GM19467 (cell line): ENCODE measurements at regions not wholly inside any gene's neighbourhood (a gene's known extent, or its start where the extent isn't known, plus 50 kb on each side); places are given as distances from the start of the nearest gene placed in this dataset.

Experiments used
- ATAC-seq: cut with Tn5 transposase; IDR thresholded peaks from one replicate; pipeline ENCODE4 v1.9.1; 2021; ENCODE audit warnings: mild to moderate bottlenecking, moderate library complexity; ENCODE audit not compliant: unreplicated experiment

GRCh38 chr10:21265622-21266021 lies 259.9 kb downstream of the SKIDA1 start:
- no peak for ATAC-seq

DNA sequence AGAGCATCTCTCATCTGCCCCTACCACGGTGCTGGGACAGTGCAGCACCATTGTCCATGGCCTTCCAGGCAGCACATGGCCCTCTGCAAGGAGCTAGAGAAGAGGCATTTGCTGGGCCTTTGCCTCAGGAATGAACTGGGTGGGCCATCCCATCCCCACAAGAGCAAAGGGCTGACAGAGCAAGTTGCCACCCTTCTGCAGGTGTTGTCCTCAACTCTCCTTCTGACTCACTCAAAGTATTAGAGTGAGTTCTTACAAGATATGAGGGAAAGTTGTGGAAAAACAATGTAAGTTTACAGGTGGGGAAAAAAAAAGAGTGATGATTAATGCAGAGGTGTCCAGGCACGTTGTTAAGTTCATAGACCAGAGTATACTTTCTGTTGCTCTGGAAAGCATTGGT lies 261.2 kb downstream of the SKIDA1 start:
- no peak for ATAC-seq

GRCh38 chr10:21263839-21264238 lies 261.6 kb downstream of the SKIDA1 start:
- no peak for ATAC-seq

GRCh38 chr10:21263263-21263803 lies 262.1 kb downstream of the SKIDA1 start:
- ATAC-seq = no peak

DNA sequence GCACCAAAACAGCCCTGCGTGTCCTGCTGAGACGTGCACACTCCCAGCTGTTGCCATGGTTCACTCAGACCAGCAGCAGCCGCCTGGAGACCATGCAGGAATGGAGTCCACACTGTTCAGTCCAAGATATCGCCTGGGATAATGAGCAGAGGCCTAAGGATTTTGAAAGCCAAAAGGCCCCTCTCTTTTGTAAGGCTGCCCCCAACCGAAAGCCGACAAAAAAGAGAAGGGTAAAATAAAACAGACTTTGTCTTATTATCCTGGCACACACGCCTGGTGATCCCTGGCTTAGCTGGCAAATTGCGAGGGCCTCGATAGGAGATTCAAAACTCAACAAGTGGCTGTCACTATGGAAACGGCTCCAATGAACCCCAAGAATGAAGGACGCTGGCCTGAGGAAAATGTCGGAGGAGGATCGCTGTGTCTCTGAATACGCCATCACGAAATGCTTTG lies 263.6 kb downstream of the SKIDA1 start:
- ATAC-seq = no peak

DNA sequence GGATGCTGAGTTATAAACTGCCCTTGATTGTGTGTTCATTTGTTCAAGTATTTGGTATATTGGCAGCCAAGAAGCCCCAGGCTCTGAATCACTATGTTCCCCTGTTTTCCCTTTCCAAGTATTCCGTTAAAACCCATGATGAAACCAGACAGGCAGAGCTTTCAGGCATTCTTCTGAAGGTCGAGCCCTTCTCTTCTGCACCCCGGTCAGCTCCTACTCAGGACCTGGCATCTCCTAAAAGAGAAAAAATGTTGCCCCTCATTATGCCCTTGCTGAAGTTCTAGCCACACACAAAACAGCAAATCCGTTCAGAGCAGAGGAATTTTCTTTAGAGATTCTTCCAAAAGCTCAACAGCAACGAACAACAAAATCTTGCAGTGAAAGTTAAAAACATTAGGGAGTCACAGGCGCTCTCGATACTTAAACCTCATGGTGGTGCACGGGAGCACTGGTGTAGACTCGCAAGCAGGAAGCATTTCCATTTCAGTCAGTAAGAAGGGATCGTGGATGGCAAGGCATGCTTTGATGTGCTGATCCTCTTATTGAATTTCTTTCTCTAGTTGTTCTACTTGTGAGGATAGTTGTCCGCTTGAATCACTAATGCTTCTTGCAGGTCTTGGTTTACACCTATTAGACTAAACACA lies 264.9 kb downstream of the SKIDA1 start:
- ATAC-seq = no peak

DNA sequence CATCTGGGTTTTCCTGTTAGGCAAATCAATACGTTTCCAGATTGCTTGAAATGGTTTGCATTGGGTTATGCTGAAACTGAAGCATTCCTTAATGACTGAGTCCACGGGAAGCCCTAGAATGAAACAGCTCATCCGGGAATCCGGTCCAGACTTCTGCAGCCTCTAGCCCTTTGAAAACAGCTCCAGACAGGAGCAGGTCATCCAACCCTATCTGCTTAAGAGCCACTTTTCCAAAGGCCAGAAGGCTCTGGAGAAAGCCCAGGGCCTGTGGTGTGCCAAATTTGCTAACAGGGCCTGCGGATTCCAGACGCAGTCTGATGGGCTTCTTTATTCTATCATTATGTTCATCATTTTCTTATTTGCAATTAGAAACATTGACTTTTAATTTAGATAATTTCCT lies 265.4 kb downstream of the SKIDA1 start:
- no peak for ATAC-seq

DNA sequence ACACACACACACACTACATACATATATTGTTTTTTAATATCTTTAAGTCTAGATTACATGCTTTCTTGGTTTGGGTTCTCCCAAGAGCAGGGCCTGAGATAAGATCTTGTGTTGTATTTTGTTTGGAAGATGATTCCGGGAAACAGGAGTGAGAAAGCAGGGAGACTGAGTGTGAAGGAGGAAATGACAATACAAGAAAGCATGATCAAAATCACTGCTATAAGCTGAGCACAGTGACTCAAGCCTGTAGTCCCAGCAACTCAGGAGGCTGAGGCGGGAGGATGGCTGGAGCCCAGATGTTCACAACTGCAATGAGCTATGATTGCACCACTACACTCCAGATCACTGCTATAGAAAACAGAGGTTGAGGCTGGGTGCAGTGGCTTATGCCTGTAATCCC lies 267.6 kb downstream of the SKIDA1 start:
- ATAC-seq = no peak

DNA sequence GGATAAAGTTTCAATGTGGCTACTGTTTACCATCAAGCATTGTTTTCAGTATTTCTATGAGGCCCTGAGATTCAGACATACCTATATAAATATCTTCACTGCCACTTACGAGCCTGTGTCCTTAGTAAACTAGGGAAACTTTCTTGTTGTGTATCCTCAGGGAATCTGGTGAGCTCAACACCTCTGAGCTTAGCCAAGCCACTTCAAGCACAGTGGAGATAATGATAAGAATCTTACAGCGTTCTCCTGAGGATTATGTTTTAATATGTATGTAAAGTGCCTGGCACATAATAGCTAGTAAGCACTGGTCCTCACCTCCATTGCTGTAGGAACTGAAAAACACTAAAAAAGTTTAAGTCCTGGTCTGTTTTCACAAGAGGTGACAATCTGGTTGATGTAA lies 268.3 kb downstream of the SKIDA1 start:
- no peak for ATAC-seq

DNA sequence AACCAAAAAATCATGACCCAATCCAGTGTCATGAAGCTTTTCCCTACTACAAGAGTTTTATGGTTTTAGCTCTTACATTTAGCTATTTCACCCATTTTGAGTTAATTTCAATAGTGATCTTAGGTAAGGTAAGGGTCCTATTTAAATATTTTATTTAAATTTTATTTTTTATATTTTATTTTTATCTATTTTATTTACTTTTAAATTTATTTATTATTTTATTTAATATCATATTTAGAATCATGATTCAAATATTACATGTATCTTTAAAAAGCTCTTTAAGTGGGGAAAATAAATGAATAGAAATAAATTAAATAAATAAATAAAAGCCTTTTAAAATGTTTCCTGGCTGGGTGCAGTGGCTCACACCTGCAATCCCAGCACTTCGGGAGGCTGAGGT lies 276.0 kb downstream of the SKIDA1 start:
- no peak for ATAC-seq

GRCh38 chr10:21247592-21247991 lies 277.9 kb downstream of the SKIDA1 start:
- no peak for ATAC-seq

- no peak for ATAC-seq
These were observed 279.3 kb downstream of the SKIDA1 start for GRCh38 chr10:21246178-21246577.

DNA sequence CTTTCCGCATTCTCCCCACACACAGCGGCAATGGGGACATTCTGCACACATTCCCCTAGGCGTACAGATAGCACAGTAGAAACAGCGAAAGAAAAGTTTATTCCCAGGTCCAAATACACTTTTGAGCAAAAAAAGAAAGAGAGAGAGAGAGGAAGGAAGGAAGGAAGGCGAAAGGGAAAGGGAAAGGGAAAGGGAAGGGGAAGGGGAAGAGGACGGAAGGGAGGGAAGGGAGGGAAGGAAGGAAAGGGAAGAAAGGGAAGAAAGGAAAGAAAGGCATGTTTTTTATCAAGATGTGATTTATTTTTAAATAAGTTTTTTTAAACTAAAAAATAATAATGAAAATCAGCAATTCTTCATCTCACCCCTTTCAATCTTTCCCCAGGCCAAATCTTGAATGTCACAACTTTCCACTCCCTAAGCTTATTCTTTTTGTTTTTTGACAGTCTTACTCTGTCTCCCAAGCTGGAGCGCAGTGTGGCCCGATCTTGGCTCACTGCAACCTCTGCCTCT lies 281.7 kb downstream of the SKIDA1 start:
- no peak for ATAC-seq

- no peak for ATAC-seq
These were observed 282.6 kb downstream of the SKIDA1 start for GRCh38 chr10:21242915-21243314.

GRCh38 chr10:21238717-21239116 lies 286.8 kb downstream of the SKIDA1 start:
- no peak for ATAC-seq

- ATAC-seq = no peak
These were observed 287.4 kb downstream of the SKIDA1 start for GRCh38 chr10:21238044-21238443.

GRCh38 chr10:21234761-21235160 lies 290.7 kb downstream of the SKIDA1 start:
- no peak for ATAC-seq

DNA sequence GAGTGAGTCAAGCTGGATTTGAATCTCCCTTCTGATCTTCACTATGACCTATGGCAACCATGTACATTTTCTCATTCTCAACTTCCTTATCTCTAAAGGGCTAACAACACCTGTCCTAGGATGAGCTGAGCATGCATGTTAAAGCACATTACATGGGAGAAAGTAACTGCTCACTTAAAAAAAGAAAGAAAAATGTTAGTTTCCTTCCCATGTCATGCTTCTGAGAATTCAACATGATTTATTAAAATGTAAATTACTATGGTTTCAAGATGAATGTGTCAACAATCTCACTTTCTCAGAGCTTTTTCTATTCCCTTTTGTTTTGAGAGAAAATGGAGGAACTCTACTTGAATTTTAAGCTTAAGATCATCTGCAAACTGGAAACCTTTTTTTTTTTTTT lies 295.3 kb downstream of the SKIDA1 start:
- no peak for ATAC-seq

DNA sequence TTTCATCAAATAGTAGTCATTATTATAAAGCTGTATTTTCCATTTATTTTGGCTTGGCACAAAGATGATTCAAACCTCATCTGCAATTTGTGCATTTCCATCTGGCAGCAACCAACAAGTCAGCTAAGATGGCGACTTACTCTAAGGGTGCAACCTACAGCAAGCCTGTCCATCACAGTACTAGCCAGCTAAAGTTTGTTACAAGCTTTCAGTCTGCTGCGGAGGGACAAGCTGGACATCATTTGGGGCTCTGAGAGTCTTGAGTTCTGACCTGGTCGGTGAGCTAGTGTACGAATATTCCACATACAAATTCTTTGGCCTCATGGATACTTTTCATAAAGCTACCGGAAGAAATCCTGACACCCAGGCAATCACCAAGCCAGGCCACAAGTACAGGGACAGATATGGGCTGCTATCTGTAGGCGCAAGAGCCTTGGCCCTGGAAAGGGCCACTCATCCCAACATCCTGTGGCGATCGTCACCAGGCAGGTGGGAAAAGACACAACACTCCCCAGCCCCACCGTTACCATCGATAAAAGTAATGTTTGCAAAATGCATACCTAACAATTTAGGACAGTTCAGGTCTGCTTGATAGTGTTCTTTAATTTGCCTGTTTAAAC lies 307.6 kb downstream of the SKIDA1 start:
- ATAC-seq = no peak

DNA sequence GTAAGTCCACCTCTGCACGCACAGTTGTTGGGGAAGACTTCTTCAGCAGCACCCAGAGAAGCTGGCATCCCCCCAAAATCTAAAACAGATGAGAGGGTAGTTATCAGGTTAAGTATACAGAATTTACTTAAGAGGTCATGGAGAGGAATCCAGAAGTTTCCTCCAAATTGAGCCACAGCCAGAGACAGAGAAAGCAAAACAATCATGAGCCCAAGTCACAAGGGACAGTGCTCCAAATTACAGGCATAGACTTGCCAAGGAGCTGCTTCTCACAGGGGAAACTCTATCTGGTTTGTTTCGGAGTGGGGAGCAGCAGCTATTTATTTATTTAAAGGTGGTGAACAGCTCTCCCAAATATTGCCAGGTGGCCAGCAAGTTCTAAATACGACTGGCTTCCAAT lies 308.4 kb downstream of the SKIDA1 start:
- no peak for ATAC-seq

DNA sequence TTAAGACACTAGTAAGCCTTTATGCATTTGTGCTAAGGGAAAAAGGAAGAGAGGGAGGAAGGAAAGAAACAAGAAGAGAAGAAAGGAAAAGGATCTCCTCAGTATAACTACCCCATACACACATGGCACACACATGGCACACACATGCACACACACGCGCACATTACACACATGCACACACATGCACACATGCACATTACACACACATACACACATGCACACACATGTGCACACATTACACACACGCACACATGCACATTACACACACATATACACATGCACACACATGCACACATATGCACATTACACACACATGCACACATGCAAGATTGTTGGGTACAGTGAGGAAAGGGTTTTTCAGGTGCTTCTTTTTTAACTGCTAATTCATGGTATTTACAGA lies 311.2 kb downstream of the SKIDA1 start:
- no peak for ATAC-seq

- ATAC-seq = no peak
These were observed 312.1 kb downstream of the SKIDA1 start for GRCh38 chr10:21213381-21213780.
